GM23338 (cell line): ENCODE measurements at regions not wholly inside any gene's neighbourhood (a gene's known extent, or its start where the extent isn't known, plus 50 kb on each side); places are given as distances from the start of the nearest gene placed in this dataset.

ENCODE experiments used
- ATAC-seq: fragments of 200-7000 bp; cut with Tn5 transposase; 3 replicates; pipeline ENCODE4 v1.9.1; 2020
- DNase-seq: peaks from one replicate; pipeline ENCODE4 v3.0.0-alpha.2; 2015; ENCODE audit warnings: low spot score
- H2AFZ ChIP-seq: fragments of 200-600 bp; sonication (generic); 2 replicates; pipeline ENCODE4 v1.8.0; 2016; ENCODE audit warnings: antibody characterized with exemption, mild to moderate bottlenecking, moderate library complexity
- H3F3A ChIP-seq: fragments of 200-600 bp; sonication (generic); replicated peaks from 2 replicates; pipeline ENCODE4 v1.8.0; 2017; ENCODE audit warnings: antibody characterized with exemption, mixed run types, low read depth
- H3K27ac ChIP-seq: fragments of 200-600 bp; sonication (generic); 2 replicates; pipeline ENCODE4 v1.6.1; 2016; ENCODE audit warnings: low read depth
- H3K27me3 ChIP-seq: fragments of 200-600 bp; sonication (generic); 2 replicates; pipeline ENCODE4 v1.8.0; 2016; ENCODE audit warnings: mild to moderate bottlenecking, mixed run types, moderate library complexity; ENCODE audit not compliant: insufficient read depth
- H3K36me3 ChIP-seq: fragments of 200-600 bp; sonication (generic); 2 replicates; pipeline ENCODE4 v1.8.0; 2016; ENCODE audit warnings: mild to moderate bottlenecking; ENCODE audit not compliant: insufficient read depth
- H3K4me1 ChIP-seq: fragments of 200-600 bp; sonication (generic); 2 replicates; pipeline ENCODE4 v1.8.0; 2016; ENCODE audit warnings: mild to moderate bottlenecking, moderate library complexity; ENCODE audit not compliant: insufficient read depth
- H3K4me2 ChIP-seq: fragments of 200-600 bp; sonication (generic); 2 replicates; pipeline ENCODE4 v1.7.1; 2017; ENCODE audit warnings: mixed run types
- H3K4me3 ChIP-seq: fragments of 200-600 bp; sonication (generic); 2 replicates; pipeline ENCODE4 v1.6.1; 2016; ENCODE audit warnings: mixed run types
- H3K79me2 ChIP-seq: fragments of 200-600 bp; sonication (generic); replicated peaks from 2 replicates; pipeline ENCODE4 v1.8.0; 2017; ENCODE audit warnings: mild to moderate bottlenecking; ENCODE audit not compliant: insufficient read depth
- H3K9me2 ChIP-seq: fragments of 200-600 bp; sonication (generic); 2 replicates; pipeline ENCODE4 v1.8.0; 2017; ENCODE audit not compliant: insufficient read depth
- H4K20me1 ChIP-seq: fragments of 200-600 bp; sonication (generic); replicated peaks from 2 replicates; pipeline ENCODE4 v1.8.0; 2017; ENCODE audit warnings: mild to moderate bottlenecking; ENCODE audit not compliant: insufficient read depth
- H3K27ac Mint-ChIP-seq: 2 replicates; pipeline ENCODE4 v1.8.0; 2020; ENCODE audit warnings: inconsistent platforms, mild to moderate bottlenecking, moderate library complexity, mixed read lengths
- H3K27me3 Mint-ChIP-seq: 3 replicates; pipeline ENCODE4 v1.8.0; 2022; ENCODE audit warnings: low read depth, mild to moderate bottlenecking, moderate library complexity, mixed read lengths, inconsistent platforms; ENCODE audit not compliant: insufficient read depth, poor library complexity
- H3K36me3 Mint-ChIP-seq: 3 replicates; pipeline ENCODE4 v1.8.0; 2021; ENCODE audit warnings: low read depth, mild to moderate bottlenecking, inconsistent platforms, moderate library complexity, mixed read lengths
- H3K4me1 Mint-ChIP-seq: 3 replicates; pipeline ENCODE4 v1.8.0; 2020; ENCODE audit warnings: mild to moderate bottlenecking, inconsistent platforms, mixed read lengths
- H3K4me3 Mint-ChIP-seq: 3 replicates; pipeline ENCODE4 v1.8.0; 2021; ENCODE audit warnings: moderate library complexity, mild to moderate bottlenecking, inconsistent platforms, mixed read lengths
- H3K9me3 Mint-ChIP-seq: 3 replicates; pipeline ENCODE4 v1.8.0; 2020; ENCODE audit warnings: moderate library complexity, mild to moderate bottlenecking, inconsistent platforms, mixed read lengths
- EZH2 ChIP-seq: fragments of 200-600 bp; sonication (generic); IDR thresholded peaks from one replicate; pipeline ENCODE4 v1.8.0; 2017; ENCODE audit warnings: antibody characterized with exemption, mild to moderate bottlenecking, low read depth; ENCODE audit not compliant: unreplicated experiment
- EZH2phosphoT487 ChIP-seq: fragments of 200-600 bp; sonication (generic); IDR thresholded peaks from one replicate; pipeline ENCODE4 v1.8.1; 2018; ENCODE audit warnings: antibody characterized with exemption; ENCODE audit not compliant: unreplicated experiment
- NANOG ChIP-seq: IDR thresholded peaks from 2 replicates; pipeline ENCODE4 v1.6.1; 2016; ENCODE audit warnings: antibody characterized with exemption, borderline replicate concordance
- POLR2AphosphoS5 ChIP-seq: IDR thresholded peaks from 2 replicates; pipeline ENCODE4 v1.6.1; 2016; ENCODE audit warnings: antibody characterized with exemption, low read depth
- ZNF331 ChIP-seq: fragments of 250-450 bp; sonication (Bioruptor Pico); IDR thresholded peaks from 2 replicates; pipeline ENCODE4 v1.5.0; 2020; ENCODE audit warnings: low read depth, mild to moderate bottlenecking, moderate library complexity
- TF ChIP-seq, protein P1 (sequence below): fragments of 250-450 bp; sonication (Bioruptor Pico); IDR thresholded peaks from 2 replicates; pipeline ENCODE4 v1.5.0; 2020; ENCODE audit warnings: mild to moderate bottlenecking, moderate library complexity
- TF ChIP-seq, protein P2 (sequence below): IDR thresholded peaks from 2 replicates; pipeline ENCODE4 v1.6.1; 2016; ENCODE audit warnings: antibody characterized with exemption

DNA sequence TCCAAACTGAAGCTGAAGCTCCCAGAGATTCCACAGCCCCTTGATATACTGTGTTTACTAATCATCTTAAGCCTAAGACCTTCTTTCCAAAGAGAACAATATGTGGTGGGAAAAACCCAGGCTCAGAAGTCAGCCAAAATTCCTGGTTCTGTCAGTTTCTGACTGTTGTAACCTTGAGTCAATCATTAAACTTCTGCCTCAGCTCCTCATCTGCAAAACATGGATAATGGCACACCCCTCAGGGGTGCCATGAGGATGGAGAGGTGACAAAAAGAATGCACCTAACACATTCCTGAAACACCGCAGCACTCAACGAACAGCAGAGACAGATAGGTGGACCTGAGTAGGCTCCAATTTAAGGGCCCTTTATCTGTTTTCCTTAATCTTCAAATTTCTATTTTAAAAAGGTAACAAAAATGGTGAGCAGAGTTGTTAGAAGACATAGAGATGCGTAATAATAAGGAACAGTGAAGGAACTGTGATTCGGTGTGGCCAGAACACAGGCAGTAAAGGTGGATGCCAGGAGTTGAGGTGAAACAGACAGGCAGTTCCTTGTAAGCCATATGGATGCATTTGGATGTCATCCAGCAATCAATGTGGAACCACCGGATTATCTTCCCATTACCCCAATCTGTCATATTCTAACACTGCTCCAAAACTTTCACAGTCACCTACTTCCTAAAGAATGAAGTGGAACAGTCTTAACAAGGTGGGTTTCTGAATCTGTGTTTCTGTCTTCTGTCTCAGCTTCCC, 56.6 kb upstream of the DOCK9 start:
- no peaks in the 10 kb centered on the region for H3K36me3 ChIP-seq
- H3K79me2 ChIP-seq, result no peaks in the 10 kb centered on the region; the same call in 1 of the 2 replicates
- no peak overlapping the region for H3K4me2 ChIP-seq
- H3K9me2 ChIP-seq, result no peaks in the 10 kb centered on the region
- Mint-ChIP-seq H3K27me3 (peaks cover 3% of the 10 kb centered on the region), H3K9me3 (no peaks in the 10 kb centered on the region), H3K27ac (no peak overlapping the region), H3K4me3 (no peak overlapping the region), H3K4me1 (no peaks in the 10 kb centered on the region), H3K36me3 (no peaks in the 10 kb centered on the region)
- no peaks in the 10 kb centered on the region for H3F3A ChIP-seq
- no peak; the same call in 2 of the 3 replicates for ATAC-seq
- DNase-seq, result no peak
- no peak overlapping the region for H2AFZ ChIP-seq
- H4K20me1 ChIP-seq, result no peaks in the 10 kb centered on the region
- TF ChIP-seq EZH2 (no peak), EZH2phosphoT487 (no peak), POLR2AphosphoS5 (no peak), ZNF331 (CRISPR knock-in tag) (no peak), NANOG (no peak)
- TF ChIP-seq, protein P1, sequence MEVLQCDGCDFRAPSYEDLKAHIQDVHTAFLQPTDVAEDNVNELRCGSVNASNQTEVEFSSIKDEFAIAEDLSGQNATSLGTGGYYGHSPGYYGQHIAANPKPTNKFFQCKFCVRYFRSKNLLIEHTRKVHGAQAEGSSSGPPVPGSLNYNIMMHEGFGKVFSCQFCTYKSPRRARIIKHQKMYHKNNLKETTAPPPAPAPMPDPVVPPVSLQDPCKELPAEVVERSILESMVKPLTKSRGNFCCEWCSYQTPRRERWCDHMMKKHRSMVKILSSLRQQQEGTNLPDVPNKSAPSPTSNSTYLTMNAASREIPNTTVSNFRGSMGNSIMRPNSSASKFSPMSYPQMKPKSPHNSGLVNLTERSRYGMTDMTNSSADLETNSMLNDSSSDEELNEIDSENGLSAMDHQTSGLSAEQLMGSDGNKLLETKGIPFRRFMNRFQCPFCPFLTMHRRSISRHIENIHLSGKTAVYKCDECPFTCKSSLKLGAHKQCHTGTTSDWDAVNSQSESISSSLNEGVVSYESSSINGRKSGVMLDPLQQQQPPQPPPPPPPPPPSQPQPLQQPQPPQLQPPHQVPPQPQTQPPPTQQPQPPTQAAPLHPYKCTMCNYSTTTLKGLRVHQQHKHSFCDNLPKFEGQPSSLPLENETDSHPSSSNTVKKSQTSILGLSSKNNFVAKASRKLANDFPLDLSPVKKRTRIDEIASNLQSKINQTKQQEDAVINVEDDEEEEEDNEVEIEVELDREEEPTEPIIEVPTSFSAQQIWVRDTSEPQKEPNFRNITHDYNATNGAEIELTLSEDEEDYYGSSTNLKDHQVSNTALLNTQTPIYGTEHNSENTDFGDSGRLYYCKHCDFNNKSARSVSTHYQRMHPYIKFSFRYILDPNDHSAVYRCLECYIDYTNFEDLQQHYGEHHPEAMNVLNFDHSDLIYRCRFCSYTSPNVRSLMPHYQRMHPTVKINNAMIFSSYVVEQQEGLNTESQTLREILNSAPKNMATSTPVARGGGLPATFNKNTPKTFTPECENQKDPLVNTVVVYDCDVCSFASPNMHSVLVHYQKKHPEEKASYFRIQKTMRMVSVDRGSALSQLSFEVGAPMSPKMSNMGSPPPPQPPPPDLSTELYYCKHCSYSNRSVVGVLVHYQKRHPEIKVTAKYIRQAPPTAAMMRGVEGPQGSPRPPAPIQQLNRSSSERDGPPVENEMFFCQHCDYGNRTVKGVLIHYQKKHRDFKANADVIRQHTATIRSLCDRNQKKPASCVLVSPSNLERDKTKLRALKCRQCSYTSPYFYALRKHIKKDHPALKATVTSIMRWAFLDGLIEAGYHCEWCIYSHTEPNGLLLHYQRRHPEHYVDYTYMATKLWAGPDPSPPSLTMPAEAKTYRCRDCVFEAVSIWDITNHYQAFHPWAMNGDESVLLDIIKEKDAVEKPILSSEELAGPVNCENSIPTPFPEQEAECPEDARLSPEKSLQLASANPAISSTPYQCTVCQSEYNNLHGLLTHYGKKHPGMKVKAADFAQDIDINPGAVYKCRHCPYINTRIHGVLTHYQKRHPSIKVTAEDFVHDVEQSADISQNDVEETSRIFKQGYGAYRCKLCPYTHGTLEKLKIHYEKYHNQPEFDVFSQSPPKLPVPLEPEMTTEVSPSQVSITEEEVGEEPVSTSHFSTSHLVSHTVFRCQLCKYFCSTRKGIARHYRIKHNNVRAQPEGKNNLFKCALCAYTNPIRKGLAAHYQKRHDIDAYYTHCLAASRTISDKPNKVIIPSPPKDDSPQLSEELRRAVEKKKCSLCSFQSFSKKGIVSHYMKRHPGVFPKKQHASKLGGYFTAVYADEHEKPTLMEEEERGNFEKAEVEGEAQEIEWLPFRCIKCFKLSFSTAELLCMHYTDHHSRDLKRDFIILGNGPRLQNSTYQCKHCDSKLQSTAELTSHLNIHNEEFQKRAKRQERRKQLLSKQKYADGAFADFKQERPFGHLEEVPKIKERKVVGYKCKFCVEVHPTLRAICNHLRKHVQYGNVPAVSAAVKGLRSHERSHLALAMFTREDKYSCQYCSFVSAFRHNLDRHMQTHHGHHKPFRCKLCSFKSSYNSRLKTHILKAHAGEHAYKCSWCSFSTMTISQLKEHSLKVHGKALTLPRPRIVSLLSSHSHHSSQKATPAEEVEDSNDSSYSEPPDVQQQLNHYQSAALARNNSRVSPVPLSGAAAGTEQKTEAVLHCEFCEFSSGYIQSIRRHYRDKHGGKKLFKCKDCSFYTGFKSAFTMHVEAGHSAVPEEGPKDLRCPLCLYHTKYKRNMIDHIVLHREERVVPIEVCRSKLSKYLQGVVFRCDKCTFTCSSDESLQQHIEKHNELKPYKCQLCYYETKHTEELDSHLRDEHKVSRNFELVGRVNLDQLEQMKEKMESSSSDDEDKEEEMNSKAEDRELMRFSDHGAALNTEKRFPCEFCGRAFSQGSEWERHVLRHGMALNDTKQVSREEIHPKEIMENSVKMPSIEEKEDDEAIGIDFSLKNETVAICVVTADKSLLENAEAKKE (CRISPR knock-in tag), result no peak
- TF ChIP-seq, protein P2, sequence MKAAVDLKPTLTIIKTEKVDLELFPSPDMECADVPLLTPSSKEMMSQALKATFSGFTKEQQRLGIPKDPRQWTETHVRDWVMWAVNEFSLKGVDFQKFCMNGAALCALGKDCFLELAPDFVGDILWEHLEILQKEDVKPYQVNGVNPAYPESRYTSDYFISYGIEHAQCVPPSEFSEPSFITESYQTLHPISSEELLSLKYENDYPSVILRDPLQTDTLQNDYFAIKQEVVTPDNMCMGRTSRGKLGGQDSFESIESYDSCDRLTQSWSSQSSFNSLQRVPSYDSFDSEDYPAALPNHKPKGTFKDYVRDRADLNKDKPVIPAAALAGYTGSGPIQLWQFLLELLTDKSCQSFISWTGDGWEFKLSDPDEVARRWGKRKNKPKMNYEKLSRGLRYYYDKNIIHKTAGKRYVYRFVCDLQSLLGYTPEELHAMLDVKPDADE, result no peak
- H3K27ac ChIP-seq, result no peak overlapping the region
- no peaks in the 10 kb centered on the region for H3K27me3 ChIP-seq
- H3K4me3 ChIP-seq, result no peak overlapping the region
- no peaks in the 10 kb centered on the region for H3K4me1 ChIP-seq
